ENCODE measurements at regions not wholly inside any gene's neighbourhood (a gene's known extent, or its start where the extent isn't known, plus 50 kb on each side); places are given as distances from the start of the nearest gene placed in this dataset.

DNA sequence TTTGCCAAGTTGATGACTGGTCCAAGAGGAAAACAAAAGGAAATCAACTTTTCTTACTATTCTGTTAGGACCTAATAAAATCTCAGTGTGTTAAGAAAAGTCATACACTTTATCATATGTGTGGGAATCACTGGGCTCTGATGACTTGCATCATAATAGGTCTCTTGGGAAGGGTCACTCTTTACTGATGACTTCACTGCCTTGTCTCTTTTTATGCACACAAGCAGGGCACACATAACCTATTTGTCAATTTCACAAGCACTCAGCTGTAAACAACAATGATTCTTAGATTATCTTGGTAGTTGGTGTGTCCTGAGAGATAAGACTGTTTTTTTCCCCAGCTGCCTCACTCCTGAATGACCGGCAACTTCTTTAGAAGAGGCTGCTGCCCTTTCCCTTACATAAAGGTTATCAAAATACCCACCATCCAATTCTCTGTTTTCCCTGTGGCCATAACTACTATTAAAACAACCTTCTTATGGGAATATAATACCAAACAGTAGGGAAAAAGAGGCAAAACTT is 50.9 kb upstream of the INSM2 start (continued):
- TF ChIP-seq, protein P1, sequence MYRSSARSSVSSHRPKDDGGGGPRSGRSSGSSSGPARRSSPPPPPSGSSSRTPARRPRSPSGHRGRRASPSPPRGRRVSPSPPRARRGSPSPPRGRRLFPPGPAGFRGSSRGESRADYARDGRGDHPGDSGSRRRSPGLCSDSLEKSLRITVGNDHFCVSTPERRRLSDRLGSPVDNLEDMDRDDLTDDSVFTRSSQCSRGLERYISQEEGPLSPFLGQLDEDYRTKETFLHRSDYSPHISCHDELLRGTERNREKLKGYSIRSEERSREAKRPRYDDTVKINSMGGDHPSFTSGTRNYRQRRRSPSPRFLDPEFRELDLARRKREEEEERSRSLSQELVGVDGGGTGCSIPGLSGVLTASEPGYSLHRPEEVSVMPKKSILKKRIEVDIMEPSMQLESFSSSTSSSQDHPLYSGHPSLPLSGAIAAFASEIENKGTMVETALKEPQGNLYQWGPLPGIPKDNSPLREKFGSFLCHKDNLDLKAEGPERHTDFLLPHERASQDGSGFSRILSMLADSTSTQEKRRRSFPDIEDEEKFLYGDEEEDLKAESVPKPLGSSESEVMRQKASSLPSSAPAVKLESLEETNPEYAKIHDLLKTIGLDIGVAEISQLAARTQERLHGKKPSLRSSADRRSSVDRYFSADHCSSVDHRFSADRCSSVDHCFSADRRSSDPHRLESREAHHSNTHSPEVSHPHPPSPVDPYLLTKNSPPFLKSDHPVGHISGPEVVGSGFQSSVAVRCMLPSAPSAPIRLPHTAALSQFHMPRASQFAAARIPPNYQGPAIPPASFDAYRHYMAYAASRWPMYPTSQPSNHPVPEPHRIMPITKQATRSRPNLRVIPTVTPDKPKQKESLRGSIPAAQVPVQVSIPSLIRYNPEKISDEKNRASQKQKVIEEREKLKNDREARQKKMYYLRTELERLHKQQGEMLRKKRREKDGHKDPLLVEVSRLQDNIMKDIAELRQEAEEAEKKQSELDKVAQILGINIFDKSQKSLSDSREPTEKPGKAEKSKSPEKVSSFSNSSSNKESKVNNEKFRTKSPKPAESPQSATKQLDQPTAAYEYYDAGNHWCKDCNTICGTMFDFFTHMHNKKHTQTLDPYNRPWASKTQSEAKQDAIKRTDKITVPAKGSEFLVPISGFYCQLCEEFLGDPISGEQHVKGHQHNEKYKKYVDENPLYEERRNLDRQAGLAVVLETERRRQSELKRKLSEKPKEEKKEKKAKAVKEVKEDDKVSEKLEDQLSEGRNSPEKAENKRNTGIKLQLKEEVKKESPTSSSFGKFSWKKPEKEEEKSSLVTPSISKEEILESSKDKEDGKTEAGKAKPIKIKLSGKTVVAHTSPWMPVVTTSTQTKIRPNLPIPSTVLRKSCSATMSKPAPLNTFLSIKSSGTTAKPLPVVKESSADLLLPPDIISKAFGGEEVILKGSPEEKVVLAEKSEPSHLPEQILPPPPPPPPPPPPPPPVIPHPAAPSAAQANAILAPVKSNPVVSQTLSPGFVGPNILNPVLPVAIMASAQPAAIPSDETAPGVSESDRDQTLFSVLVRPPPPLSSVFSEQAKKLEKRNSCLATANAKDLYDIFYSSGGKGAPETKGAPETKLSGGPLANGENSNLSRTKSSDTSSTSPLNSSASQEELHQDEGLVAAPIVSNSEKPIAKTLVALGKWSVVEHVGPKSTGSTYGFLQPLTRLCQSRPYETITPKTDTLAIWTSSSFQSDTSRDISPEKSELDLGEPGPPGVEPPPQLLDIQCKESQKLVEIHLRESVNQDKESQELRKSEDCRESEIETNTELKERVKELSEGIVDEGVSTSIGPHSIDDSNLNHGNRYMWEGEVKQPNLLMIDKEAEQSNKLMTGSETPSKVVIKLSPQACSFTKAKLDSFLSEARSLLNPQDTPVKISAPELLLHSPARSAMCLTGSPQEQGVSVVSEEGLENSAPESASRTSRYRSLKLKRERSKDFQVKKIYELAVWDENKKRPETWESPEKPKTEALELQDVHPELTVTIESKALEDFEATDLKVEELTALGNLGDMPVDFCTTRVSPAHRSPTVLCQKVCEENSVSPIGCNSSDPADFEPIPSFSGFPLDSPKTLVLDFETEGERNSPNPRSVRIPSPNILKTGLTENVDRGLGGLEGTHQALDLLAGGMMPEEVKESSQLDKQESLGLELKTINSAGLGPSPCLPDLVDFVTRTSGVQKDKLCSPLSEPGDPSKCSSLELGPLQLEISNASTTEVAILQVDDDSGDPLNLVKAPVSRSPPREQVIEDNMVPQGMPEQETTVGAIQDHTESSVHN (CRISPR knock-in tag; IDR thresholded peaks at IDR 0.05): no peak
- TF ChIP-seq ATF3 (CRISPR knock-in tag; IDR thresholded peaks at IDR 0.05) (no peak), GPBP1L1 (CRISPR knock-in tag; IDR thresholded peaks at IDR 0.05) (no peak), HNF4G (IDR thresholded peaks at IDR 0.05; ENCODE audit: borderline replicate concordance, low read depth, low read length) (no peak), HNF4G (CRISPR knock-in tag; IDR thresholded peaks at IDR 0.05; ENCODE audit: borderline replicate concordance, low read depth) (no peak), ZNF367 (CRISPR knock-in tag; IDR thresholded peaks at IDR 0.05; ENCODE audit: borderline replicate concordance) (no peak)
